Nephron (organoid): ENCODE measurements at regions not wholly inside any gene's neighbourhood (a gene's known extent, or its start where the extent isn't known, plus 50 kb on each side); places are given as distances from the start of the nearest gene placed in this dataset.

ENCODE experiments used
- H3K27ac Mint-ChIP-seq, 3 experiments: 2 replicates each; pipeline ENCODE4 v1.8.0; 2020; ENCODE audit warnings: mixed read lengths in 3 of 3, mild to moderate bottlenecking in 2 of 3, moderate library complexity in 1 of 3
- H3K27me3 Mint-ChIP-seq: 2 replicates; pipeline ENCODE4 v1.8.0; 2021; ENCODE audit warnings: low read depth, mild to moderate bottlenecking, moderate library complexity, mixed read lengths
- H3K36me3 Mint-ChIP-seq: 2 replicates; pipeline ENCODE4 v1.8.0; 2020; ENCODE audit warnings: low read depth, mixed read lengths
- H3K4me1 Mint-ChIP-seq: 2 replicates; pipeline ENCODE4 v1.8.0; 2020; ENCODE audit warnings: mixed read lengths
- H3K4me3 Mint-ChIP-seq, 3 experiments: 2 replicates each; pipeline ENCODE4 v1.8.0; 2020; ENCODE audit warnings: mild to moderate bottlenecking in 3 of 3, mixed read lengths in 3 of 3, moderate library complexity in 2 of 3
- H3K9me3 Mint-ChIP-seq: 2 replicates; pipeline ENCODE4 v1.8.0; 2020; ENCODE audit warnings: mixed read lengths
- CTCF ChIP-seq, 3 experiments: fragments of 200-600 bp; sonication (generic); IDR thresholded peaks; one replicate each; pipeline ENCODE4 v1.5.0; 2021; ENCODE audit warnings: antibody characterized with exemption in 3 of 3; ENCODE audit not compliant: unreplicated experiment in 3 of 3

DNA sequence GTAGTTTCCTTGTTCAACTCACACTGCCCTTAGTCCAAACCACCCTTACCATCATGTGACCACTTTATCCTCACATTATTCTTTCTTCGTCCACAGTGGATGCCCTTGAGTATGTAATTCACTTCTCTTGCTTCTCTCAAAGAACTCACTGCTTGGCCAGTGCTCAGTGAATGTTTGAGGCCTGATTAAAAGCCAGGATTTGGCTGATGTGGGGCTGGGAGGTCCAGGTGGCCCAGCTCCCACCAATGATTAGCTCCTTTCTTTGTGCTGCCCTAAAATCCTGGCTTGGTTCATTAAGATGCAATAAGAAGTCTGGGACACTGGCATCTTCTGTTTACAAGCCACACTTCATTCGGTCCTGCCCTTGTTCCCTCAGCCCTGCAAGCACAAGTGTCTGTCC is 97.8 kb upstream of the CELF4 start:
- Mint-ChIP-seq H3K9me3 (no peaks in the 10 kb centered on the region), H3K27me3 (no peaks in the 10 kb centered on the region), H3K4me3 (no peak overlapping the region), H3K27ac (no peak overlapping the region), H3K4me1 (peaks cover 10% of the 10 kb centered on the region), H3K36me3 (no peaks in the 10 kb centered on the region)
- TF ChIP-seq CTCF (IDR thresholded peaks at IDR 0.05; ENCODE audit: unreplicated experiment in 3 of 3), result no peak

- no peaks in the 10 kb centered on the region for H3K36me3 Mint-ChIP-seq
- no peaks in the 10 kb centered on the region for H3K27me3 Mint-ChIP-seq
- no peaks in the 10 kb centered on the region for H3K9me3 Mint-ChIP-seq
- no peak overlapping the region for H3K4me3 Mint-ChIP-seq
- H3K4me1 Mint-ChIP-seq, result peaks cover 8% of the 10 kb centered on the region
- no peak overlapping the region for H3K27ac Mint-ChIP-seq
- TF ChIP-seq CTCF (IDR thresholded peaks at IDR 0.05; ENCODE audit: unreplicated experiment in 3 of 3), result no peak
Measured at GRCh38 chr18:37662546-37663339, 97.1 kb upstream of the CELF4 start.

- TF ChIP-seq CTCF (IDR thresholded peaks at IDR 0.05; ENCODE audit: unreplicated experiment in 3 of 3), result no peak
- H3K9me3 Mint-ChIP-seq, result no peaks in the 10 kb centered on the region
- H3K4me1 Mint-ChIP-seq, result peaks cover 9% of the 10 kb centered on the region
- no peak overlapping the region for H3K27ac Mint-ChIP-seq
- H3K27me3 Mint-ChIP-seq, result no peaks in the 10 kb centered on the region
- H3K36me3 Mint-ChIP-seq, result no peaks in the 10 kb centered on the region
- no peak overlapping the region for H3K4me3 Mint-ChIP-seq
Measured at GRCh38 chr18:37662099-37662498, 96.5 kb upstream of the CELF4 start.

DNA sequence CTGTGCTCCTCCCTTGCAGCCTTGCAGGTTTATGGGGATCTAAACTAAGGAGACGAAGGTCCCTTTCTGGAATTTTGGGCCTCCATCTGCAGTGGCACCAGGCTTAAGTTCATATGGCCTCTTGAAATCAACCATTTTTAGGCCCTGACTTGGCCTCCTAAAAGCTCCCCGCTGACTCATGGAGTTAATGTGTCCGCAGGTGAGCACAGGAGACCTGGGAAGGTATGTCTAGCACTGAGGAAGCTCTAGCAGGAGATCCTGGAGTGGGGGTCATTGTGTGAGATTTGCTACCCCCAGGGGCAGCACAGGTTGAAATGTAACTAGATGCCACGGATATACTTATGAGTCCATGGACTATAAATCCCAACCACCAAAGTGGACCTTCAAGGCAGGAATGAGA is 95.9 kb upstream of the CELF4 start:
- no peak for TF ChIP-seq CTCF (IDR thresholded peaks at IDR 0.05; ENCODE audit: unreplicated experiment in 3 of 3)
- no peaks in the 10 kb centered on the region for H3K27me3 Mint-ChIP-seq
- H3K27ac Mint-ChIP-seq, result no peak overlapping the region
- H3K9me3 Mint-ChIP-seq, result no peaks in the 10 kb centered on the region
- no peak overlapping the region for H3K4me3 Mint-ChIP-seq
- H3K4me1 Mint-ChIP-seq, result peaks cover 7% of the 10 kb centered on the region
- no peaks in the 10 kb centered on the region for H3K36me3 Mint-ChIP-seq

- H3K9me3 Mint-ChIP-seq, result no peaks in the 10 kb centered on the region
- H3K27ac Mint-ChIP-seq, result no peak overlapping the region
- H3K27me3 Mint-ChIP-seq, result no peaks in the 10 kb centered on the region
Measured at GRCh38 chr18:37661061-37661460, 95.5 kb upstream of the CELF4 start.

More at GRCh38 chr18:37661061-37661460, 95.5 kb upstream of the CELF4 start:
- TF ChIP-seq CTCF (IDR thresholded peaks at IDR 0.05; ENCODE audit: unreplicated experiment in 3 of 3), result no peak
- Mint-ChIP-seq H3K4me1 (peaks cover 5% of the 10 kb centered on the region), H3K36me3 (no peaks in the 10 kb centered on the region), H3K4me3 (no peak overlapping the region)
